Neural progenitor cell (in vitro differentiated cells): ENCODE measurements at regions not wholly inside any gene's neighbourhood (a gene's known extent, or its start where the extent isn't known, plus 50 kb on each side); places are given as distances from the start of the nearest gene placed in this dataset.

Experiments
- EZH2phosphoT487 ChIP-seq: fragments of 200-600 bp; sonication (generic); IDR thresholded peaks from 2 replicates; pipeline ENCODE4 v1.6.1; 2017; ENCODE audit warnings: antibody characterized with exemption
- TF ChIP-seq, protein P1 (sequence below): fragments of 200-600 bp; sonication (generic); IDR thresholded peaks from 2 replicates; pipeline ENCODE4 v1.5.1; 2017; ENCODE audit warnings: antibody characterized with exemption, mild to moderate bottlenecking

GRCh38 chr6:133179481-133179880, 61.7 kb upstream of the EYA4 start:
- TF ChIP-seq, protein P1, sequence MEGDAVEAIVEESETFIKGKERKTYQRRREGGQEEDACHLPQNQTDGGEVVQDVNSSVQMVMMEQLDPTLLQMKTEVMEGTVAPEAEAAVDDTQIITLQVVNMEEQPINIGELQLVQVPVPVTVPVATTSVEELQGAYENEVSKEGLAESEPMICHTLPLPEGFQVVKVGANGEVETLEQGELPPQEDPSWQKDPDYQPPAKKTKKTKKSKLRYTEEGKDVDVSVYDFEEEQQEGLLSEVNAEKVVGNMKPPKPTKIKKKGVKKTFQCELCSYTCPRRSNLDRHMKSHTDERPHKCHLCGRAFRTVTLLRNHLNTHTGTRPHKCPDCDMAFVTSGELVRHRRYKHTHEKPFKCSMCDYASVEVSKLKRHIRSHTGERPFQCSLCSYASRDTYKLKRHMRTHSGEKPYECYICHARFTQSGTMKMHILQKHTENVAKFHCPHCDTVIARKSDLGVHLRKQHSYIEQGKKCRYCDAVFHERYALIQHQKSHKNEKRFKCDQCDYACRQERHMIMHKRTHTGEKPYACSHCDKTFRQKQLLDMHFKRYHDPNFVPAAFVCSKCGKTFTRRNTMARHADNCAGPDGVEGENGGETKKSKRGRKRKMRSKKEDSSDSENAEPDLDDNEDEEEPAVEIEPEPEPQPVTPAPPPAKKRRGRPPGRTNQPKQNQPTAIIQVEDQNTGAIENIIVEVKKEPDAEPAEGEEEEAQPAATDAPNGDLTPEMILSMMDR, result no peak
- no peak for TF ChIP-seq EZH2phosphoT487
